H9 (cell line): ENCODE measurements at regions not wholly inside any gene's neighbourhood (a gene's known extent, or its start where the extent isn't known, plus 50 kb on each side); places are given as distances from the start of the nearest gene placed in this dataset.

Experiments
- DNase-seq: peaks from one replicate; pipeline ENCODE4 v3.0.0-alpha.2; 2017
- H2AFZ ChIP-seq: one replicate; pipeline ENCODE4 v1.6.1; 2013; ENCODE audit warnings: mild to moderate bottlenecking, low read length, control low read depth, moderate library complexity
- H2AK5ac ChIP-seq: 2 replicates; pipeline ENCODE4 v1.6.1; 2013; ENCODE audit warnings: low read length, control low read depth, mixed read lengths; ENCODE audit not compliant: insufficient read length
- H2BK120ac ChIP-seq: one replicate; pipeline ENCODE4 v1.6.1; 2013; ENCODE audit warnings: low read depth, mild to moderate bottlenecking, low read length, control low read depth, inconsistent platforms; ENCODE audit not compliant: poor library complexity, severe bottlenecking
- H2BK12ac ChIP-seq: 2 replicates; pipeline ENCODE4 v1.6.1; 2013; ENCODE audit warnings: low read length, control low read depth, mixed read lengths, low read depth; ENCODE audit not compliant: insufficient read length
- H2BK15ac ChIP-seq: 2 replicates; pipeline ENCODE4 v1.6.1; 2013; ENCODE audit warnings: low read depth, low read length, control low read depth
- H2BK20ac ChIP-seq: one replicate; pipeline ENCODE4 v1.6.1; 2013; ENCODE audit warnings: low read depth, mild to moderate bottlenecking, low read length, control low read depth, inconsistent platforms; ENCODE audit not compliant: poor library complexity, severe bottlenecking
- H2BK5ac ChIP-seq: 2 replicates; pipeline ENCODE4 v1.6.1; 2013; ENCODE audit warnings: low read length, control low read depth, mixed read lengths; ENCODE audit not compliant: insufficient read length
- H3K14ac ChIP-seq: 2 replicates; pipeline ENCODE4 v1.6.1; 2013; ENCODE audit warnings: low read length, control low read depth; ENCODE audit not compliant: insufficient read depth
- H3K18ac ChIP-seq: 2 replicates; pipeline ENCODE4 v1.6.1; 2013; ENCODE audit warnings: low read depth, mild to moderate bottlenecking, mixed read lengths, low read length, control low read depth; ENCODE audit not compliant: insufficient read length
- H3K23ac ChIP-seq: 2 replicates; pipeline ENCODE4 v1.6.1; 2013; ENCODE audit warnings: low read length, control low read depth, mixed read lengths, low read depth; ENCODE audit not compliant: insufficient read length
- H3K23me2 ChIP-seq: 2 replicates; pipeline ENCODE4 v1.6.1; 2013; ENCODE audit warnings: low read depth, mild to moderate bottlenecking, mixed read lengths, low read length, control low read depth; ENCODE audit not compliant: insufficient read length, poor library complexity, severe bottlenecking
- H3K27ac ChIP-seq: 2 replicates; pipeline ENCODE4 v1.5.1; 2013; ENCODE audit warnings: low read length, control low read depth, mixed read lengths, low read depth; ENCODE audit not compliant: insufficient read length
- H3K27me3 ChIP-seq: 2 replicates; pipeline ENCODE4 v1.6.1; 2013; ENCODE audit warnings: low read length, control low read depth, inconsistent platforms; ENCODE audit not compliant: insufficient read depth
- H3K4ac ChIP-seq: 2 replicates; pipeline ENCODE4 v1.6.1; 2013; ENCODE audit warnings: low read depth, mild to moderate bottlenecking, control low read depth, inconsistent platforms, low read length, moderate library complexity
- H3K4me1 ChIP-seq: 2 replicates; pipeline ENCODE4 v1.6.1; 2013; ENCODE audit warnings: low read length, control low read depth, inconsistent platforms; ENCODE audit not compliant: insufficient read depth
- H3K4me2 ChIP-seq: 2 replicates; pipeline ENCODE4 v1.6.1; 2013; ENCODE audit warnings: low read length, control low read depth, mixed read lengths; ENCODE audit not compliant: insufficient read length, insufficient read depth
- H3K56ac ChIP-seq: 2 replicates; pipeline ENCODE4 v1.6.1; 2013; ENCODE audit warnings: low read depth, mild to moderate bottlenecking, mixed read lengths, low read length, control low read depth; ENCODE audit not compliant: insufficient read length
- H3K79me1 ChIP-seq: 2 replicates; pipeline ENCODE4 v1.6.1; 2013; ENCODE audit warnings: low read depth, mild to moderate bottlenecking, moderate library complexity, low read length, control low read depth, inconsistent platforms; ENCODE audit not compliant: insufficient read depth, poor library complexity, severe bottlenecking
- H3K79me2 ChIP-seq: 2 replicates; pipeline ENCODE4 v1.6.1; 2013; ENCODE audit warnings: low read length, control low read depth, inconsistent platforms; ENCODE audit not compliant: insufficient read depth
- H3K9ac ChIP-seq: 2 replicates; pipeline ENCODE4 v1.6.1; 2013; ENCODE audit warnings: low read length, control low read depth, mixed read lengths; ENCODE audit not compliant: insufficient read length; ENCODE audit errors: extremely low read depth
- H3K9me3 ChIP-seq: one replicate; pipeline ENCODE4 v1.6.1; 2013; ENCODE audit warnings: low read depth, low read length, inconsistent platforms; ENCODE audit not compliant: control insufficient read depth
- H3T11ph ChIP-seq: one replicate; pipeline ENCODE4 v1.6.1; 2013; ENCODE audit warnings: mild to moderate bottlenecking, low read length, control low read depth, inconsistent platforms
- H4K20me1 ChIP-seq: one replicate; pipeline ENCODE4 v1.6.1; 2013; ENCODE audit not compliant: control insufficient read depth, insufficient read length, insufficient read depth
- H4K5ac ChIP-seq: 2 replicates; pipeline ENCODE4 v1.6.1; 2013; ENCODE audit warnings: low read depth, mild to moderate bottlenecking, mixed read lengths, low read length, control low read depth; ENCODE audit not compliant: insufficient read length
- H4K8ac ChIP-seq: replicated peaks from 2 replicates; pipeline ENCODE4 v1.6.1; 2013; ENCODE audit warnings: low read length, control low read depth, mixed read lengths, low read depth; ENCODE audit not compliant: insufficient read length
- H4K91ac ChIP-seq: 2 replicates; pipeline ENCODE4 v1.6.1; 2013; ENCODE audit warnings: low read depth, mild to moderate bottlenecking, moderate library complexity, mixed read lengths, low read length, control low read depth; ENCODE audit not compliant: insufficient read length
- H3K27ac Mint-ChIP-seq, 3 experiments: 2 replicates in 2 of 3; 3 replicates in 1 of 3; pipeline ENCODE4 v1.8.0; 2020 to 2021; ENCODE audit warnings: mixed read lengths in 3 of 3, mild to moderate bottlenecking in 1 of 3, moderate library complexity in 1 of 3
- H3K27me3 Mint-ChIP-seq: 2 replicates; pipeline ENCODE4 v1.8.0; 2021; ENCODE audit warnings: low read depth, mild to moderate bottlenecking, moderate library complexity, mixed read lengths
- H3K36me3 Mint-ChIP-seq, 3 experiments: 2 replicates in 2 of 3; 3 replicates in 1 of 3; pipeline ENCODE4 v1.8.0; 2020 to 2021; ENCODE audit warnings: low read depth in 3 of 3, mixed read lengths in 3 of 3; ENCODE audit not compliant: insufficient read depth in 1 of 3
- H3K4me1 Mint-ChIP-seq, 2 experiments: 2 replicates each; pipeline ENCODE4 v1.8.0; 2020; ENCODE audit warnings: mixed read lengths in 2 of 2
- H3K4me3 Mint-ChIP-seq, 2 experiments: 2 replicates in 1 of 2; 3 replicates in 1 of 2; pipeline ENCODE4 v1.8.0; 2020 to 2021; ENCODE audit warnings: mild to moderate bottlenecking in 2 of 2, mixed read lengths in 2 of 2, moderate library complexity in 1 of 2
- H3K9me3 Mint-ChIP-seq, 2 experiments: 2 replicates in 1 of 2; 3 replicates in 1 of 2; pipeline ENCODE4 v1.8.0; 2020; ENCODE audit warnings: mild to moderate bottlenecking in 2 of 2, mixed read lengths in 2 of 2, moderate library complexity in 1 of 2
- WGBS: extraction: QIAGEN DNeasy Blood & Tissue Kit; methylation state at CpG from one replicate; pipeline ENCODE4 v1.1.7; 2013; ENCODE audit warnings: missing lambda C conversion rate, low lambda C conversion rate, mixed read lengths; ENCODE audit not compliant: insufficient read length; ENCODE audit errors: extremely low coverage; 5-methylcytosine and 5-hydroxymethylcytosine counted together
- TF ChIP-seq, protein P1 (sequence below): fragments of 200-600 bp; sonication (generic); conservative IDR thresholded peaks from 3 replicates; pipeline ENCODE4 v1.8.0; 2021; ENCODE audit warnings: antibody characterized with exemption, mild to moderate bottlenecking

GRCh38 chr2:22697054-22697788, 687.8 kb upstream of the KLHL29 start:
- Mint-ChIP-seq H3K27ac (no peak overlapping the region), H3K9me3 (no peaks in the 10 kb centered on the region), H3K4me1 (peaks cover 20 to 26% of the 10 kb centered on the region in 2 experiments), H3K27me3 (no peaks in the 10 kb centered on the region), H3K36me3 (no peaks in the 10 kb centered on the region), H3K4me3 (no peak overlapping the region)
- Histone ChIP-seq H4K91ac (no peak overlapping the region), H3K23me2 (no peaks in the 10 kb centered on the region), H2BK5ac (no peak overlapping the region), H3K14ac (no peak overlapping the region), H2BK15ac (no peak overlapping the region), H3K18ac (no peak overlapping the region), H2AFZ (no peak overlapping the region), H3K27me3 (no peaks in the 10 kb centered on the region), H3K4me1 (no peaks in the 10 kb centered on the region; the same call in 1 of the 2 replicates), H4K5ac (no peak overlapping the region), H2AK5ac (no peak overlapping the region), H3K79me2 (no peaks in the 10 kb centered on the region), H3K79me1 (no peaks in the 10 kb centered on the region), H2BK120ac (no peak overlapping the region), H3K27ac (no peak overlapping the region), H4K8ac (no peak overlapping the region), H3K23ac (no peak overlapping the region), H3T11ph (no peak overlapping the region), H2BK20ac (no peak overlapping the region), H3K56ac (no peak overlapping the region), H2BK12ac (no peak overlapping the region), H3K4ac (no peak overlapping the region), H3K9ac (no peak overlapping the region), H4K20me1 (no peaks in the 10 kb centered on the region), H3K9me3 (no peaks in the 10 kb centered on the region), H3K4me2 (no peak overlapping the region)
- DNase-seq = no peak
- TF ChIP-seq, protein P1, sequence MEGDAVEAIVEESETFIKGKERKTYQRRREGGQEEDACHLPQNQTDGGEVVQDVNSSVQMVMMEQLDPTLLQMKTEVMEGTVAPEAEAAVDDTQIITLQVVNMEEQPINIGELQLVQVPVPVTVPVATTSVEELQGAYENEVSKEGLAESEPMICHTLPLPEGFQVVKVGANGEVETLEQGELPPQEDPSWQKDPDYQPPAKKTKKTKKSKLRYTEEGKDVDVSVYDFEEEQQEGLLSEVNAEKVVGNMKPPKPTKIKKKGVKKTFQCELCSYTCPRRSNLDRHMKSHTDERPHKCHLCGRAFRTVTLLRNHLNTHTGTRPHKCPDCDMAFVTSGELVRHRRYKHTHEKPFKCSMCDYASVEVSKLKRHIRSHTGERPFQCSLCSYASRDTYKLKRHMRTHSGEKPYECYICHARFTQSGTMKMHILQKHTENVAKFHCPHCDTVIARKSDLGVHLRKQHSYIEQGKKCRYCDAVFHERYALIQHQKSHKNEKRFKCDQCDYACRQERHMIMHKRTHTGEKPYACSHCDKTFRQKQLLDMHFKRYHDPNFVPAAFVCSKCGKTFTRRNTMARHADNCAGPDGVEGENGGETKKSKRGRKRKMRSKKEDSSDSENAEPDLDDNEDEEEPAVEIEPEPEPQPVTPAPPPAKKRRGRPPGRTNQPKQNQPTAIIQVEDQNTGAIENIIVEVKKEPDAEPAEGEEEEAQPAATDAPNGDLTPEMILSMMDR = no peak
- WGBS = no CpG with 5 or more reads among the region's 4 CpGs
